ENCODE measurements at regions not wholly inside any gene's neighbourhood (a gene's known extent, or its start where the extent isn't known, plus 50 kb on each side); places are given as distances from the start of the nearest gene placed in this dataset.
"Not testable (repeated sequence)": the region's sequence is repeated elsewhere in the genome, so short reads cannot be mapped to it uniquely, and the experiment has no call there.

DNA sequence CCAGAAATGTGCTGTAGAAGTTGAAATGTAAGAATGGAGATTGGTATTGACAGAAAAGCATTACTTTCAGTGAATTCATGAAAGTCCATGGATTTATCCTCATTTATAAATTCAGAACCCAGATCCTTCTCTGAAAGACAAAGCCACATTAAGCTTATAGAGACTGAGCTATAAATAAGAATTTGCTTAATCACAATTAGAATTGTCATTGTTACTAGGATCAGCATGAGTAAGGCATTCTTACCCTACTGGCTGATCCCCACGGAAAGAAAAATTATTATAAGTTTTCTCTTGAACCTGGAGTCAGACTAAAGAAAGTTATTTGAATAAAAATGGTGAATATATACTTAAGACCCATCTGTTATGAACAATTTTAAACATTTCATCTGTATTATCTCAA is 199.2 kb upstream of the DTNA start:
- Histone ChIP-seq H3K27me3 (no peaks in the 10 kb centered on the region), H3K36me3 (no peaks in the 10 kb centered on the region), H3K4me1 (no peaks in the 10 kb centered on the region), H3K9me3 (no peaks in the 10 kb centered on the region), H3K27ac (no peak overlapping the region), H3K4me3 (no peak overlapping the region)
- TF ChIP-seq, protein P1, sequence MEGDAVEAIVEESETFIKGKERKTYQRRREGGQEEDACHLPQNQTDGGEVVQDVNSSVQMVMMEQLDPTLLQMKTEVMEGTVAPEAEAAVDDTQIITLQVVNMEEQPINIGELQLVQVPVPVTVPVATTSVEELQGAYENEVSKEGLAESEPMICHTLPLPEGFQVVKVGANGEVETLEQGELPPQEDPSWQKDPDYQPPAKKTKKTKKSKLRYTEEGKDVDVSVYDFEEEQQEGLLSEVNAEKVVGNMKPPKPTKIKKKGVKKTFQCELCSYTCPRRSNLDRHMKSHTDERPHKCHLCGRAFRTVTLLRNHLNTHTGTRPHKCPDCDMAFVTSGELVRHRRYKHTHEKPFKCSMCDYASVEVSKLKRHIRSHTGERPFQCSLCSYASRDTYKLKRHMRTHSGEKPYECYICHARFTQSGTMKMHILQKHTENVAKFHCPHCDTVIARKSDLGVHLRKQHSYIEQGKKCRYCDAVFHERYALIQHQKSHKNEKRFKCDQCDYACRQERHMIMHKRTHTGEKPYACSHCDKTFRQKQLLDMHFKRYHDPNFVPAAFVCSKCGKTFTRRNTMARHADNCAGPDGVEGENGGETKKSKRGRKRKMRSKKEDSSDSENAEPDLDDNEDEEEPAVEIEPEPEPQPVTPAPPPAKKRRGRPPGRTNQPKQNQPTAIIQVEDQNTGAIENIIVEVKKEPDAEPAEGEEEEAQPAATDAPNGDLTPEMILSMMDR (IDR thresholded peaks at IDR 0.05), result no peak
- no peak for TF ChIP-seq POLR2AphosphoS5 (IDR thresholded peaks at IDR 0.05)
- no peak for TF ChIP-seq POLR2A (IDR thresholded peaks at IDR 0.05)
- intact Hi-C loops (cut with DNase I; ENCODE audit: low total_unique reads), result no loop called here
- DNase-seq (ENCODE audit: low spot score in 2 of 2), result no peak

DNA sequence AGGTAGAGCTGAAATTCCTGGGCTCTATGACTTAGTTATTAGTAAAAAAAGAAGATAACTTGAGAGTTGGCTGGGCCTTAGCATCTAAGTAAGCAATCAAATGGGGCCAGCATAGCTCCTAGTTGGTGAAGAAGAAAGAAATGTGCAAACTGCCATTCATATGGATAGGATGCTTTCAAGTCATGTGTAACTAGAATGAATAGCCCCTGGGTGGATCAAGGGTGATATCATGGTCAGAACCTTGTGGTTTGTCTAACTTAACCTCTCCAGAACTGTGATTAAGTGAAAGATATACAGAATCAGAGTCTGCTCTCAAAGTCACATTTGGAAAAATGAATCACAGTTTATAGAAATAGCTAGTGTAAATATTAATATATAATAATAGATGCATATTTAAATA is 198.7 kb upstream of the DTNA start:
- H3K4me3 ChIP-seq, result no peak overlapping the region
- H3K4me1 ChIP-seq, result no peaks in the 10 kb centered on the region
- H3K36me3 ChIP-seq, result no peaks in the 10 kb centered on the region
- H3K27ac ChIP-seq, result no peak overlapping the region
- intact Hi-C loops (cut with DNase I; ENCODE audit: low total_unique reads), result no loop called here
- TF ChIP-seq POLR2A (IDR thresholded peaks at IDR 0.05), result no peak
- no peak for TF ChIP-seq POLR2AphosphoS5 (IDR thresholded peaks at IDR 0.05)
- TF ChIP-seq, protein P1 (IDR thresholded peaks at IDR 0.05), result no peak
- DNase-seq (ENCODE audit: low spot score in 2 of 2), result no peak
- H3K27me3 ChIP-seq, result no peaks in the 10 kb centered on the region
- peaks cover 0 to 5% of the 10 kb centered on the region in 2 donors for H3K9me3 ChIP-seq

- TF ChIP-seq POLR2A (IDR thresholded peaks at IDR 0.05) (no peak), POLR2AphosphoS5 (IDR thresholded peaks at IDR 0.05) (no peak)
- TF ChIP-seq, protein P1 (IDR thresholded peaks at IDR 0.05), result no peak
- no peak overlapping the region for H3K4me3 ChIP-seq
- H3K4me1 ChIP-seq, result no peaks in the 10 kb centered on the region
- H3K36me3 ChIP-seq, result no peaks in the 10 kb centered on the region
- no peaks in the 10 kb centered on the region for H3K27me3 ChIP-seq
- no peak overlapping the region for H3K27ac ChIP-seq
- H3K9me3 ChIP-seq, result peaks cover 0 to 6% of the 10 kb centered on the region in 2 donors
- intact Hi-C loops (cut with DNase I; ENCODE audit: low total_unique reads), result no loop called here
- no peak for DNase-seq (ENCODE audit: low spot score in 2 of 2)
Measured at GRCh38 chr18:34511879-34512278, 198.2 kb upstream of the DTNA start.

- Histone ChIP-seq H3K9me3 (peaks cover 0 to 6% of the 10 kb centered on the region in 2 donors), H3K27me3 (no peaks in the 10 kb centered on the region), H3K36me3 (no peaks in the 10 kb centered on the region), H3K4me1 (no peaks in the 10 kb centered on the region), H3K27ac (no peak overlapping the region), H3K4me3 (no peak overlapping the region)
- TF ChIP-seq POLR2A (IDR thresholded peaks at IDR 0.05) (no peak), POLR2AphosphoS5 (IDR thresholded peaks at IDR 0.05) (no peak)
- TF ChIP-seq, protein P1 (IDR thresholded peaks at IDR 0.05), result no peak
- intact Hi-C loops (cut with DNase I; ENCODE audit: low total_unique reads), result no loop called here
- no peak for DNase-seq (ENCODE audit: low spot score in 2 of 2)
Measured at GRCh38 chr18:34514238-34514637, 195.9 kb upstream of the DTNA start.

DNA sequence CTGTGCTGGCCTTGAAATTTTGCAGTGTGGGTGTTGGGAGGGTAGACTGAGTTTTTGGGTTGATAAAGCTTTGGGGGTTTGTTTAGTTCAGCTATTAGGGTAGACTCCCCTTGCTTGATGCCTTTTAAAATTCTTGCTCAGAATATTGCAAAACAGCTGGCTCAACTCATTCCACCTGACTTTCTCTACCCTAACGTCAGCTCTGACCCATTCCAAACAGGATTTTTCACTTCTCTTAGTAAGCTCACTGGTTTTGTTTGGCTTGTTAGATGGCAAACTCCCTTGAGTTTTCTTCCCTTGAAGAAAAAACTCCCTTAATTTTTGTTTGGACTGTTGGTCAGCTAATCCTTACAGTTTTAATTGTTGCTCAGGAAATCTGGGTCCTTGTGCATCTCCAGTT is 195.1 kb upstream of the DTNA start:
- intact Hi-C loops (cut with DNase I; ENCODE audit: low total_unique reads), result loop anchor here (5.0 kb wide), 1 partner anchor 1857 kb away; no protein-coding TSS in a partner anchor
- no peak for DNase-seq (ENCODE audit: low spot score in 2 of 2)
- Histone ChIP-seq H3K4me3 (no peak overlapping the region), H3K9me3 (peaks cover 0 to 6% of the 10 kb centered on the region in 2 donors), H3K4me1 (no peaks in the 10 kb centered on the region), H3K27ac (no peak overlapping the region), H3K36me3 (no peaks in the 10 kb centered on the region), H3K27me3 (no peaks in the 10 kb centered on the region)
- TF ChIP-seq POLR2A (IDR thresholded peaks at IDR 0.05) (no peak), POLR2AphosphoS5 (IDR thresholded peaks at IDR 0.05) (no peak)
- TF ChIP-seq, protein P1 (IDR thresholded peaks at IDR 0.05), result no peak

DNA sequence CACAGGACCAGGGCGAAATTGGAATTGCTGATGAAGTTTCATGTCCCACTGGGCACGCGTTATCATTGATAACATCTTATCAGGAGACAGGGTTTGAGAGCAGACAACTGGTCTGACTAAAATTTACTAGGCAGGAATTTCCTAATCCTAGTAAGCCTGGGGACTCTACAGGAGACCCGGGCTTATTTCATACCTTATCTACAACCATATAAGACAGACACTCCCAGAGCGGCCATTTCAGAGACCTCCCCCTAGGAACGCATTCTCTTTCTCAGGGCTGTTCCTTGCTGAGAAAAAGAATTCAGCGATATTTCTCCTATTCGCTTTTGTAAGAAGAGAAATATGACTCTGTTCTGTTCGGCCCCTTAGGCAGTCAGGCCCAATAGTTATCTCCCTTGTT is 193.7 kb upstream of the DTNA start:
- not testable (repeated sequence) for DNase-seq (ENCODE audit: low spot score in 2 of 2); H3K27me3 ChIP-seq; H3K9me3 ChIP-seq; H3K27ac ChIP-seq; H3K4me1 ChIP-seq; H3K4me3 ChIP-seq; H3K36me3 ChIP-seq
- intact Hi-C loops (cut with DNase I; ENCODE audit: low total_unique reads), result loop anchor here (5.0 kb wide), 1 partner anchor 1856 kb away; no protein-coding TSS in a partner anchor

GRCh38 chr18:34516996-34517395 is 193.1 kb upstream of the DTNA start:
- H3K36me3 ChIP-seq; H3K27ac ChIP-seq; H3K9me3 ChIP-seq; H3K4me3 ChIP-seq; H3K4me1 ChIP-seq; H3K27me3 ChIP-seq; DNase-seq (ENCODE audit: low spot score in 2 of 2): not testable (repeated sequence)
- intact Hi-C loops (cut with DNase I; ENCODE audit: low total_unique reads), result loop anchor here (5.0 kb wide), 1 partner anchor 1855 kb away; no protein-coding TSS in a partner anchor

All from breast epithelium (tissue), 4 donors.